Stimulated activated CD4-positive, alpha-beta T cell treated with anti-CD3 and anti-CD28 coated beads, TNF-alpha, amount 100 ng/mL, for 48 hours (primary cell): ENCODE measurements at regions not wholly inside any gene's neighbourhood (a gene's known extent, or its start where the extent isn't known, plus 50 kb on each side); places are given as distances from the start of the nearest gene placed in this dataset.

Experiments
- DNase-seq, 3 donors: peaks; one replicate each; pipeline ENCODE4 v3.0.0-alpha.2; 2020; ENCODE audit warnings: low read depth in 3 of 3

- DNase-seq = no peak
Measured at GRCh38 chr2:220433131-220433530, 805.7 kb downstream of the SLC4A3 start.

- no peak for DNase-seq
Measured at GRCh38 chr2:220434385-220434784, 807.0 kb downstream of the SLC4A3 start.

- DNase-seq = no peak
Measured at GRCh38 chr2:220437938-220438337, 810.5 kb downstream of the SLC4A3 start.

- DNase-seq = no peak
Measured at GRCh38 chr2:220440731-220441130, 813.3 kb downstream of the SLC4A3 start.

- no peak for DNase-seq
Measured at GRCh38 chr2:220441404-220441803, 814.0 kb downstream of the SLC4A3 start.

- no peak for DNase-seq
Measured at GRCh38 chr2:220442012-220442411, 814.6 kb downstream of the SLC4A3 start.

- DNase-seq = no peak
Measured at GRCh38 chr2:220445429-220446105, 818.1 kb downstream of the SLC4A3 start.

- DNase-seq = no peak
Measured at GRCh38 chr2:220446106-220446712, 818.8 kb downstream of the SLC4A3 start.

GRCh38 chr2:220450846-220451245, 823.4 kb downstream of the SLC4A3 start:
- no peak for DNase-seq

GRCh38 chr2:220451438-220451837, 824.0 kb downstream of the SLC4A3 start:
- DNase-seq = no peak

- no peak for DNase-seq
Measured at GRCh38 chr2:220452561-220452960, 825.1 kb downstream of the SLC4A3 start.

GRCh38 chr2:220455351-220455990, 828.0 kb downstream of the SLC4A3 start:
- no peak for DNase-seq

- DNase-seq = no peak
Measured at GRCh38 chr2:220458051-220458450, 830.6 kb downstream of the SLC4A3 start.

GRCh38 chr2:220460257-220460985, 833.0 kb downstream of the SLC4A3 start:
- no peak for DNase-seq

- no peak for DNase-seq
Measured at GRCh38 chr2:220463876-220464275, 836.4 kb downstream of the SLC4A3 start.

- no peak for DNase-seq
Measured at GRCh38 chr2:220465700-220466099, 838.3 kb downstream of the SLC4A3 start.

- no peak for DNase-seq
Measured at GRCh38 chr2:220466251-220466691, 838.8 kb downstream of the SLC4A3 start.

- DNase-seq = no peak
Measured at GRCh38 chr2:220469201-220469600, 841.8 kb downstream of the SLC4A3 start.

GRCh38 chr2:220473611-220474010, 846.2 kb downstream of the SLC4A3 start:
- DNase-seq = no peak

GRCh38 chr2:220476877-220477276, 849.4 kb downstream of the SLC4A3 start:
- DNase-seq = no peak

GRCh38 chr2:220478305-220479058, 851.1 kb downstream of the SLC4A3 start:
- no peak for DNase-seq

- DNase-seq = no peak
Measured at GRCh38 chr2:220482716-220483115, 855.3 kb downstream of the SLC4A3 start.
